H1 (cell line): ENCODE measurements at regions not wholly inside any gene's neighbourhood (a gene's known extent, or its start where the extent isn't known, plus 50 kb on each side); places are given as distances from the start of the nearest gene placed in this dataset.

Experiments
- CTCF ChIA-PET: fragments of 300-600 bp; sonication (Branson Sonifier 250); formaldehyde crosslinking; loops from one replicate; lab custom pipeline; 2021; ENCODE audit not compliant: partially characterized antibody; lab: Charles Lee
- POLR2A ChIA-PET: fragments of 300-600 bp; sonication (Branson Sonifier 250); formaldehyde crosslinking; loops from one replicate; lab custom pipeline; 2021; ENCODE audit warnings: inconsistent platforms; ENCODE audit not compliant: partially characterized antibody; lab: Charles Lee
- DNase-seq, 2 experiments: peaks; one replicate each; pipeline versions ENCODE4 v3.0.0 to v3.0.0-alpha.2; 2010 to 2022; ENCODE audit warnings: low spot score in 2 of 2, low read depth in 1 of 2, mixed read lengths in 1 of 2
- FAIRE-seq: peaks from 2 replicates; lab custom pipeline; 2011; peaks lifted over from hg19 to GRCh38; lab: Jason Lieb, UNC
- H2AFZ ChIP-seq: 2 replicates; pipeline ENCODE4 v1.8.1; 2012; ENCODE audit warnings: low read length, inconsistent platforms
- H2AK5ac ChIP-seq: 2 replicates; pipeline ENCODE4 v1.6.1; 2013; ENCODE audit warnings: low read depth, low read length
- H2BK120ac ChIP-seq: replicated peaks from 2 replicates; pipeline ENCODE3; 2013; ENCODE audit warnings: low read depth, low read length, inconsistent platforms
- H2BK12ac ChIP-seq: 2 replicates; pipeline ENCODE4 v1.6.1; 2013; ENCODE audit warnings: low read depth, low read length
- H2BK15ac ChIP-seq: 2 replicates; pipeline ENCODE4 v1.6.1; 2013; ENCODE audit warnings: low read length
- H2BK20ac ChIP-seq: 2 replicates; pipeline ENCODE4 v1.6.1; 2013; ENCODE audit warnings: low read length
- H2BK5ac ChIP-seq: 2 replicates; pipeline ENCODE4 v1.6.1; 2013; ENCODE audit warnings: low read depth, low read length
- H3K14ac ChIP-seq: 2 replicates; pipeline ENCODE4 v1.6.1; 2013; ENCODE audit warnings: inconsistent platforms; ENCODE audit not compliant: insufficient read length
- H3K18ac ChIP-seq: 2 replicates; pipeline ENCODE4 v1.6.1; 2013; ENCODE audit warnings: low read length; ENCODE audit errors: extremely low read depth
- H3K23ac ChIP-seq: 2 replicates; pipeline ENCODE4 v1.6.1; 2013; ENCODE audit warnings: inconsistent platforms; ENCODE audit not compliant: insufficient read length
- H3K23me2 ChIP-seq: 2 replicates; pipeline ENCODE4 v1.6.1; 2013; ENCODE audit warnings: low read depth, low read length
- H3K27ac ChIP-seq: 2 replicates; pipeline ENCODE4 v1.6.1; 2011; ENCODE audit warnings: low read depth, low read length, inconsistent platforms
- H3K27me3 ChIP-seq, 4 experiments: replicated peaks in 1 of 4; 1 replicate in 1 of 4; 2 replicates in 3 of 4; pipeline versions ENCODE4 v1.6.1 to v1.8.1; 2011 to 2013; ENCODE audit warnings: low read length in 3 of 4, mild to moderate bottlenecking in 3 of 4, inconsistent platforms in 2 of 4, mixed read lengths in 2 of 4, moderate library complexity in 1 of 4; ENCODE audit not compliant: control insufficient read depth in 3 of 4, insufficient read depth in 3 of 4; ENCODE audit errors: extremely low read depth in 1 of 4
- H3K36me3 ChIP-seq, 4 experiments: 2 replicates each; pipeline versions ENCODE4 v1.6.1 to v1.8.1; 2011 to 2013; ENCODE audit warnings: mild to moderate bottlenecking in 4 of 4, low read length in 3 of 4, moderate library complexity in 2 of 4, control low read depth in 1 of 4, inconsistent platforms in 1 of 4; ENCODE audit not compliant: insufficient read depth in 4 of 4, control insufficient read depth in 2 of 4
- H3K4ac ChIP-seq: replicated peaks from 2 replicates; pipeline ENCODE3; 2013; ENCODE audit warnings: low read length, low read depth, mixed read lengths, inconsistent platforms; ENCODE audit not compliant: insufficient read length
- H3K4me1 ChIP-seq, 4 experiments: replicated peaks in 1 of 4; 1 replicate in 1 of 4; 2 replicates in 3 of 4; pipeline versions ENCODE4 v1.6.1 to v1.8.1; 2011 to 2013; ENCODE audit warnings: low read length in 3 of 4, inconsistent platforms in 2 of 4, mixed read lengths in 1 of 4; ENCODE audit not compliant: insufficient read depth in 4 of 4, control insufficient read depth in 3 of 4
- H3K4me2 ChIP-seq, 2 experiments: 2 replicates each; pipeline versions ENCODE4 v1.6.1 to v1.8.1; 2011 to 2013; ENCODE audit warnings: low read depth in 2 of 2, low read length in 2 of 2, control low read depth in 1 of 2, inconsistent platforms in 1 of 2, mild to moderate bottlenecking in 1 of 2; ENCODE audit not compliant: insufficient read depth in 1 of 2
- H3K4me3 ChIP-seq, 4 experiments: fragments of 200-600, 300-600 bp in 1 of 4; sonication (generic), shearing (Covaris generic), sonication (Bioruptor Twin) in 1 of 4; 2 replicates each; pipeline versions ENCODE4 v1.5.1 to v1.8.1; 2011 to 2016; ENCODE audit warnings: low read length in 4 of 4, low read depth in 3 of 4, control low read depth in 2 of 4, inconsistent platforms in 2 of 4, mild to moderate bottlenecking in 2 of 4, mixed read lengths in 1 of 4, moderate library complexity in 1 of 4; ENCODE audit not compliant: insufficient read depth in 2 of 4; ENCODE audit errors: extremely low read depth in 1 of 4
- H3K56ac ChIP-seq: replicated peaks from 2 replicates; pipeline ENCODE3; 2013; ENCODE audit warnings: low read depth, mild to moderate bottlenecking, mixed read lengths, low read length, inconsistent platforms; ENCODE audit not compliant: insufficient read length
- H3K79me1 ChIP-seq: 2 replicates; pipeline ENCODE4 v1.6.1; 2013; ENCODE audit warnings: low read depth, low read length, control low read depth
- H3K79me2 ChIP-seq, 2 experiments: 2 replicates each; pipeline versions ENCODE4 v1.6.1 to v1.8.1; 2012 to 2013; ENCODE audit warnings: low read length in 2 of 2, mild to moderate bottlenecking in 2 of 2, inconsistent platforms in 1 of 2; ENCODE audit not compliant: insufficient read depth in 2 of 2, control insufficient read depth in 1 of 2
- H3K9ac ChIP-seq, 4 experiments: replicated peaks in 1 of 4; 1 replicate in 1 of 4; 2 replicates in 3 of 4; pipeline versions ENCODE4 v1.6.1 to v1.8.1; 2011 to 2013; ENCODE audit warnings: low read depth in 3 of 4, low read length in 3 of 4, control low read depth in 2 of 4, mild to moderate bottlenecking in 2 of 4, moderate library complexity in 2 of 4, inconsistent platforms in 1 of 4; ENCODE audit errors: extremely low read depth in 1 of 4
- H3K9me3 ChIP-seq, 2 experiments: 2 replicates each; pipeline versions ENCODE4 v1.6.1 to v1.8.1; 2012 to 2013; ENCODE audit warnings: mild to moderate bottlenecking in 2 of 2, moderate library complexity in 2 of 2, control low read depth in 1 of 2, inconsistent platforms in 1 of 2, low read depth in 1 of 2, low read length in 1 of 2, mixed read lengths in 1 of 2; ENCODE audit not compliant: insufficient read depth in 2 of 2
- H4K20me1 ChIP-seq, 2 experiments: replicated peaks in 1 of 2; 2 replicates each; pipeline versions ENCODE3 to v1.8.1; 2011 to 2013; ENCODE audit warnings: inconsistent platforms in 2 of 2, low read length in 2 of 2, mild to moderate bottlenecking in 1 of 2; ENCODE audit not compliant: insufficient read depth in 2 of 2, control insufficient read depth in 1 of 2
- H4K5ac ChIP-seq: 2 replicates; pipeline ENCODE4 v1.6.1; 2013; ENCODE audit warnings: low read length, low read depth, mixed read lengths, inconsistent platforms; ENCODE audit not compliant: insufficient read length
- H4K8ac ChIP-seq: 2 replicates; pipeline ENCODE4 v1.8.0; 2013; ENCODE audit warnings: mild to moderate bottlenecking, moderate library complexity, low read length, inconsistent platforms; ENCODE audit not compliant: insufficient read depth; ENCODE audit errors: extremely low read depth
- H4K91ac ChIP-seq: replicated peaks from 2 replicates; pipeline ENCODE3; 2013; ENCODE audit warnings: low read length, mixed read lengths, inconsistent platforms; ENCODE audit not compliant: insufficient read length
- ATF3 ChIP-seq: IDR thresholded peaks from 2 replicates; pipeline ENCODE4 v1.6.1; 2011; ENCODE audit warnings: low read depth, mild to moderate bottlenecking, low read length; ENCODE audit not compliant: insufficient read depth
- RBBP5 ChIP-seq: IDR thresholded peaks from 2 replicates; pipeline ENCODE4 v1.7.1; 2012; ENCODE audit warnings: low read depth, mild to moderate bottlenecking, inconsistent platforms, low read length, moderate library complexity, borderline replicate concordance
- SP4 ChIP-seq: IDR thresholded peaks from 2 replicates; pipeline ENCODE4 v1.6.1; 2012; ENCODE audit warnings: low read length, inconsistent platforms
- SUZ12 ChIP-seq: fragments of 200-600 bp; sonication (generic); IDR thresholded peaks from 2 replicates; pipeline ENCODE4 v1.6.1; 2012; ENCODE audit warnings: mild to moderate bottlenecking, inconsistent platforms, low read length, moderate library complexity, mixed read lengths
- USF2 ChIP-seq: IDR thresholded peaks from 2 replicates; pipeline ENCODE4 v1.6.1; 2011; ENCODE audit warnings: low read length, improper control_type of control experiment
- WGBS, 2 experiments: shearing (Covaris generic) in 1 of 2; methylation state at CpG; one replicate each; pipeline versions ENCODE4 v1.1.6 to v1.1.7; 2013 to 2015; ENCODE audit warnings: low lambda C conversion rate in 2 of 2, mixed read lengths in 2 of 2, inconsistent platforms in 1 of 2, low coverage in 1 of 2, missing lambda C conversion rate in 1 of 2; ENCODE audit not compliant: insufficient replicate concordance in 2 of 2, insufficient coverage in 1 of 2, insufficient read length in 1 of 2; ENCODE audit errors: extremely low coverage in 1 of 2, missing lambda C conversion rate in 1 of 2; 5-methylcytosine and 5-hydroxymethylcytosine counted together

GRCh38 chr12:82146740-82147139, 211.4 kb downstream of the CCDC59 start (continued):
- TF ChIP-seq SP4, result no peak

GRCh38 chr12:82144505-82144904, 213.7 kb downstream of the CCDC59 start:
- Histone ChIP-seq H4K91ac (no peak overlapping the region), H2BK120ac (no peak overlapping the region), H2BK20ac (no peak overlapping the region), H3K79me2 (no peaks in the 10 kb centered on the region), H3K18ac (no peak overlapping the region), H3K27ac (no peak overlapping the region), H4K20me1 (no peaks in the 10 kb centered on the region), H3K4me3 (no peak overlapping the region), H3K14ac (no peak overlapping the region), H3K4me2 (no peak overlapping the region), H3K56ac (no peak overlapping the region), H3K9ac (no peak overlapping the region), H4K5ac (no peak overlapping the region), H2BK12ac (no peak overlapping the region), H3K23ac (no peak overlapping the region), H3K79me1 (no peaks in the 10 kb centered on the region), H3K27me3 (no peaks in the 10 kb centered on the region), H3K9me3 (peaks cover 0 to 3% of the 10 kb centered on the region in 2 experiments; a peak in 1 of 4 replicates), H2AK5ac (no peak overlapping the region), H3K4ac (no peak overlapping the region), H3K23me2 (no peaks in the 10 kb centered on the region), H4K8ac (no peak overlapping the region), H3K36me3 (no peaks in the 10 kb centered on the region), H2BK15ac (no peak overlapping the region), H2AFZ (no peak overlapping the region), H3K4me1 (peaks cover 0 to 5% (median 0%) of the 10 kb centered on the region in 4 experiments; a peak in 1 of 7 replicates), H2BK5ac (no peak overlapping the region)
- POLR2A ChIA-PET, result no interaction called here
- FAIRE-seq (no peak), DNase-seq (no peak)
- TF ChIP-seq USF2, result 0 out of 2 replicates have a peak, but pooled peaks have one; percentile 14
- no peak for TF ChIP-seq ATF3
- no peak for TF ChIP-seq RBBP5
- TF ChIP-seq SUZ12, result no peak
- CTCF ChIA-PET, result no interaction called here
- WGBS, 2 experiments, result 82% methylated on average over 1 of the region's 1 CpG; no CpG with 5 or more reads in 1 of the 2 experiments
